Testis (tissue), 2 donors: ENCODE measurements at regions not wholly inside any gene's neighbourhood (a gene's known extent, or its start where the extent isn't known, plus 50 kb on each side); places are given as distances from the start of the nearest gene placed in this dataset.

Experiments
- CTCF ChIP-seq, 3 experiments: fragments of 450-650 bp in 2 of 3; fragments of 200-600 bp in 1 of 3; sonication (generic) in 1 of 3; IDR thresholded peaks; one replicate each; pipeline ENCODE4 v1.5.1; 2016 to 2019; ENCODE audit warnings: antibody characterized with exemption in 3 of 3, mild to moderate bottlenecking in 2 of 3, moderate library complexity in 1 of 3
- POLR2A ChIP-seq: fragments of 450-650 bp; IDR thresholded peaks from one replicate; pipeline ENCODE4 v1.6.1; 2017; ENCODE audit warnings: antibody characterized with exemption, mild to moderate bottlenecking, moderate library complexity

GRCh38 chr7:115078851-115079250, 157.0 kb downstream of the MDFIC start:
- no peak for TF ChIP-seq POLR2A
- TF ChIP-seq CTCF (IDR thresholded peaks at IDR 0.05): no peak
